Stomach (tissue), 8 donors: ENCODE measurements at regions not wholly inside any gene's neighbourhood (a gene's known extent, or its start where the extent isn't known, plus 50 kb on each side); places are given as distances from the start of the nearest gene placed in this dataset.

Experiments used
- DNase-seq, 2 donors: peaks; one replicate each; pipeline versions ENCODE4 v3.0.0 to v3.0.0-alpha.2; 2013 to 2019
- H3K27ac ChIP-seq, 5 donors: fragments of 200-600 bp in 4 of 5; sonication (generic) in 4 of 5; one replicate each; pipeline ENCODE4 v1.5.1; 2013 to 2019; ENCODE audit warnings: mild to moderate bottlenecking in 1 of 5, moderate library complexity in 1 of 5
- H3K27me3 ChIP-seq, 3 donors: fragments of 200-600 bp; sonication (generic); one replicate each; pipeline ENCODE4 v1.5.1; 2017 to 2019; ENCODE audit warnings: mixed run types in 1 of 3
- H3K36me3 ChIP-seq, 4 donors: fragments of 200-600 bp; sonication (generic); 1 replicate in 3 of 4; 2 replicates in 1 of 4; pipeline ENCODE4 v1.5.1; 2016 to 2019
- H3K4me1 ChIP-seq, 4 donors: fragments of 200-600 bp; sonication (generic); one replicate each; pipeline ENCODE4 v1.5.1; 2016 to 2019
- H3K4me3 ChIP-seq, 4 donors: fragments of 200-600 bp; sonication (generic) in 3 of 4; one replicate each; pipeline ENCODE4 v1.5.1; 2016 to 2019; ENCODE audit warnings: mild to moderate bottlenecking in 1 of 4
- H3K9me3 ChIP-seq, 4 donors: fragments of 200-600 bp; sonication (generic); one replicate each; pipeline ENCODE4 v1.5.1; 2016 to 2019
- CTCF ChIP-seq, 7 experiments: fragments of 450-650 bp in 4 of 7; fragments of 200-600 bp in 3 of 7; sonication (generic) in 3 of 7; IDR thresholded peaks; one replicate each; pipeline ENCODE4 v1.5.1; 2016 to 2019; ENCODE audit warnings: antibody characterized with exemption in 7 of 7, control low read depth in 2 of 7, mild to moderate bottlenecking in 1 of 7
- EP300 ChIP-seq: sonication (generic); formaldehyde crosslinking; IDR thresholded peaks from one replicate; pipeline ENCODE4 v1.6.1; 2017; ENCODE audit warnings: antibody characterized with exemption
- POLR2A ChIP-seq, 4 donors: fragments of 450-650 bp; IDR thresholded peaks; one replicate each; pipeline ENCODE4 v1.6.1; 2016; ENCODE audit warnings: antibody characterized with exemption in 4 of 4, control low read depth in 2 of 4, mild to moderate bottlenecking in 1 of 4, moderate library complexity in 1 of 4
- POLR2AphosphoS5 ChIP-seq, 3 donors: sonication (generic); formaldehyde crosslinking; IDR thresholded peaks; one replicate each; pipeline ENCODE4 v1.6.1; 2016; ENCODE audit warnings: antibody characterized with exemption in 3 of 3
- WGBS, 5 donors: extraction: QIAGEN DNeasy Blood & Tissue Kit in 3 of 5; methylation state at CpG; one replicate each; pipeline versions ENCODE4 v1.1.5 to v1.1.7; 2013 to 2018; 5-methylcytosine and 5-hydroxymethylcytosine counted together
- intact Hi-C: fragments of 100-400 bp; cut with DNase I; formaldehyde crosslinking; loops from one replicate; pipeline ENCODE4 v1.15.1; 2023; ENCODE audit warnings: low total_unique reads
- donor health status: healthy with polysubstance abuse.
- donor health status: Bipolar disorder and iron deficiency.
- donor health status: healthy.

GRCh38 chr15:47610736-47611135, 106.6 kb upstream of the SEMA6D start:
- Histone ChIP-seq H3K27me3 (no peaks in the 10 kb centered on the region), H3K4me1 (peaks cover 0 to 6% (median 3%) of the 10 kb centered on the region in 4 donors), H3K4me3 (no peak overlapping the region), H3K27ac (no peak overlapping the region), H3K36me3 (no peaks in the 10 kb centered on the region), H3K9me3 (peaks cover 0 to 6% (median 0%) of the 10 kb centered on the region in 4 donors)
- intact Hi-C loops = no loop called here
- DNase-seq = no peak
- TF ChIP-seq EP300 = no peak
- TF ChIP-seq POLR2A (IDR thresholded peaks at IDR 0.05) = no peak
- TF ChIP-seq CTCF (IDR thresholded peaks at IDR 0.05) = no peak
- no peak for TF ChIP-seq POLR2AphosphoS5 (IDR thresholded peaks at IDR 0.05)
- WGBS, 5 donors = 84 to 93% (median 89%) methylated on average over 2 of the region's 2 CpGs

DNA sequence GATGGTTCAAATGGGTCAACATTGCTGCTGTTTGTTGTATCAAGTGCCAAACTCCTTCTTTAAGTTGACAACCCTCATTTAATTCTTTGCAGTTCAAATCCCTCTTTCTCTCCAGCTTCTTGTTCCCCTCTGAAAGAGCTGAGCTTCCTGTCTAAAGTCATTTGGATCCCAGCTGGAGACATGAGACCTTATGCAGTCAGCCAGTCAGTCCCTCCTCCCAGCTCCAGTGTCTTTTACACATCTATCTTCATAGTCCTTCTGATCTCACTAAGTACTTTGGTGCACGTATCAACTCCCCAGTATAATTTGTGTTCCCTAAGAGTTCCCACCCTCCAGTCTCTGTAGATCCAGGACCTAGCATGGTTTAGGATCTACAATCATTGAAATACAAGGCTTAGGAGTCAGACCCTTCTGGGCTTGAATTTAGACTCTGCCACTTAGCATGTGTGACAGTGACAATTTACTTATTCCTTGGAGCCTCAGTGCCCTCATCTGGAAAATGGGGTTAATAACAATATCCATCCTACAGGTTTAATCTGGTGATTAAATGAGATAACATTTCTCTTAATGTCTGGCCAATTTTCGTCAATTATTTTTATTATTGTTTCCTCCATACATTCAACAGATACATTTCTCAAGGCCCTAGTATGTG, 102.8 kb upstream of the SEMA6D start:
- TF ChIP-seq POLR2AphosphoS5 (IDR thresholded peaks at IDR 0.05) (no peak), POLR2A (IDR thresholded peaks at IDR 0.05) (no peak), CTCF (IDR thresholded peaks at IDR 0.05) (no peak), EP300 (no peak)
- Histone ChIP-seq H3K4me1 (no peaks in the 10 kb centered on the region), H3K4me3 (no peak overlapping the region), H3K27ac (no peak overlapping the region), H3K36me3 (no peaks in the 10 kb centered on the region), H3K27me3 (no peaks in the 10 kb centered on the region), H3K9me3 (no peaks in the 10 kb centered on the region)
- DNase-seq = no peak
- 68 to 84% (median 82%) methylated on average over 2 of the region's 2 CpGs for WGBS, 5 donors
- intact Hi-C loops = no loop called here

GRCh38 chr15:47616876-47617275, 100.4 kb upstream of the SEMA6D start:
- intact Hi-C loops = no loop called here
- Histone ChIP-seq H3K4me1 (no peaks in the 10 kb centered on the region), H3K36me3 (no peaks in the 10 kb centered on the region), H3K27me3 (no peaks in the 10 kb centered on the region), H3K4me3 (no peak overlapping the region), H3K27ac (no peak overlapping the region), H3K9me3 (no peaks in the 10 kb centered on the region)
- no peak for TF ChIP-seq CTCF (IDR thresholded peaks at IDR 0.05)
- TF ChIP-seq POLR2A (IDR thresholded peaks at IDR 0.05) = no peak
- no peak for TF ChIP-seq POLR2AphosphoS5 (IDR thresholded peaks at IDR 0.05)
- no peak for TF ChIP-seq EP300
- DNase-seq = no peak
- WGBS, 5 donors = 79 to 89% (median 84%) methylated on average over 4 of the region's 4 CpGs

- 67 to 76% (median 71%) methylated on average over 4 of the region's 4 CpGs for WGBS, 5 donors
- intact Hi-C loops = no loop called here
Measured at GRCh38 chr15:47618241-47618640, 99.1 kb upstream of the SEMA6D start.

More at GRCh38 chr15:47618241-47618640, 99.1 kb upstream of the SEMA6D start:
- Histone ChIP-seq H3K27ac (no peak overlapping the region), H3K4me3 (no peak overlapping the region), H3K27me3 (no peaks in the 10 kb centered on the region), H3K9me3 (no peaks in the 10 kb centered on the region), H3K36me3 (no peaks in the 10 kb centered on the region), H3K4me1 (no peaks in the 10 kb centered on the region)
- TF ChIP-seq POLR2AphosphoS5 (IDR thresholded peaks at IDR 0.05) (no peak), CTCF (IDR thresholded peaks at IDR 0.05) (no peak), EP300 (no peak), POLR2A (IDR thresholded peaks at IDR 0.05) (no peak)
- DNase-seq = no peak
